ENCODE measurements at regions not wholly inside any gene's neighbourhood (a gene's known extent, or its start where the extent isn't known, plus 50 kb on each side); places are given as distances from the start of the nearest gene placed in this dataset.

GRCh38 chr17:22158364-22158763 lies 466.0 kb downstream of the KCNJ18 start:
- TF ChIP-seq BHLHE40 (IDR thresholded peaks at IDR 0.05; ENCODE audit: borderline replicate concordance) = no peak
- TF ChIP-seq TARDBP (IDR thresholded peaks at IDR 0.05) = no peak
- TF ChIP-seq L3MBTL2 (conservative IDR thresholded peaks at IDR 0.05) = no peak
- no peak for TF ChIP-seq FOXM1 (IDR thresholded peaks at IDR 0.05; ENCODE audit: borderline replicate concordance)
- no peak for TF ChIP-seq ZNF384 (IDR thresholded peaks at IDR 0.05)
- no peak for TF ChIP-seq LEF1 (IDR thresholded peaks at IDR 0.05; ENCODE audit: borderline replicate concordance)
- TF ChIP-seq ARNT (IDR thresholded peaks at IDR 0.05) = no peak
- TF ChIP-seq FOXK2 (IDR thresholded peaks at IDR 0.05) = no peak
- TF ChIP-seq SP1 (IDR thresholded peaks at IDR 0.05) = no peak

Data from HEK293T (cell line).